ENCODE measurements at regions not wholly inside any gene's neighbourhood (a gene's known extent, or its start where the extent isn't known, plus 50 kb on each side); places are given as distances from the start of the nearest gene placed in this dataset.

- Histone ChIP-seq H3K36me3 (no peaks in the 10 kb centered on the region), H3K4me3 (no peak overlapping the region), H3K27me3 (no peaks in the 10 kb centered on the region), H3K4me1 (no peaks in the 10 kb centered on the region), H3K27ac (no peak overlapping the region), H3K9me3 (no peaks in the 10 kb centered on the region)
- ATAC-seq: no peak
- intact Hi-C loops (cut with DNase I): no loop called here
- WGBS (ENCODE audit: insufficient coverage, low coverage, low lambda C conversion rate, missing lambda C conversion rate): 39% methylated on average over 3 of the region's 3 CpGs
- TF ChIP-seq POLR2A (IDR thresholded peaks at IDR 0.05): no peak
- no peak for TF ChIP-seq CTCF (IDR thresholded peaks at IDR 0.05)
- DNase-seq: no peak
Observed at GRCh38 chrX:121585626-121586025, 538.2 kb downstream of the GLUD2 start.

GRCh38 chrX:121592884-121593283 is 545.5 kb downstream of the GLUD2 start:
- ATAC-seq (no peak), DNase-seq (no peak)
- no peaks in the 10 kb centered on the region for H3K4me1 ChIP-seq
- TF ChIP-seq CTCF (IDR thresholded peaks at IDR 0.05): no peak
- no peak for TF ChIP-seq POLR2A (IDR thresholded peaks at IDR 0.05)
- no peaks in the 10 kb centered on the region for H3K27me3 ChIP-seq
- H3K4me3 ChIP-seq: no peak overlapping the region
- intact Hi-C loops (cut with DNase I): no loop called here
- H3K27ac ChIP-seq: no peak overlapping the region
- WGBS (ENCODE audit: insufficient coverage, low coverage, low lambda C conversion rate, missing lambda C conversion rate): 51% methylated on average over 3 of the region's 3 CpGs
- no peaks in the 10 kb centered on the region for H3K9me3 ChIP-seq
- H3K36me3 ChIP-seq: no peaks in the 10 kb centered on the region

GRCh38 chrX:121598356-121598755 is 550.9 kb downstream of the GLUD2 start:
- ATAC-seq (no peak), DNase-seq (no peak)
- intact Hi-C loops (cut with DNase I): no loop called here
- no peaks in the 10 kb centered on the region for H3K4me1 ChIP-seq
- no peaks in the 10 kb centered on the region for H3K9me3 ChIP-seq
- H3K27ac ChIP-seq: no peak overlapping the region
- 46% methylated on average over 2 of the region's 2 CpGs for whole genome bisulfite sequencing (ENCODE audit: insufficient coverage, low coverage, low lambda C conversion rate, missing lambda C conversion rate)
- H3K4me3 ChIP-seq: no peak overlapping the region
- no peaks in the 10 kb centered on the region for H3K36me3 ChIP-seq
- H3K27me3 ChIP-seq: no peaks in the 10 kb centered on the region
- TF ChIP-seq CTCF (IDR thresholded peaks at IDR 0.05): no peak
- no peak for TF ChIP-seq POLR2A (IDR thresholded peaks at IDR 0.05)

GRCh38 chrX:121635141-121635540 is 587.7 kb downstream of the GLUD2 start:
- intact Hi-C loops (cut with DNase I): no loop called here
- TF ChIP-seq CTCF (IDR thresholded peaks at IDR 0.05): no peak
- no peak for TF ChIP-seq POLR2A (IDR thresholded peaks at IDR 0.05)
- Histone ChIP-seq H3K36me3 (no peaks in the 10 kb centered on the region), H3K9me3 (no peaks in the 10 kb centered on the region), H3K27me3 (no peaks in the 10 kb centered on the region), H3K4me1 (no peaks in the 10 kb centered on the region), H3K4me3 (no peak overlapping the region), H3K27ac (no peak overlapping the region)
- no peak for DNase-seq
- ATAC-seq: no peak
- 77% methylated on average over 2 of the region's 2 CpGs for WGBS (ENCODE audit: insufficient coverage, low coverage, low lambda C conversion rate, missing lambda C conversion rate)

GRCh38 chrX:121639781-121640180 is 592.4 kb downstream of the GLUD2 start:
- Histone ChIP-seq H3K27me3 (no peaks in the 10 kb centered on the region), H3K4me3 (no peak overlapping the region), H3K9me3 (no peaks in the 10 kb centered on the region), H3K36me3 (no peaks in the 10 kb centered on the region), H3K4me1 (no peaks in the 10 kb centered on the region), H3K27ac (no peak overlapping the region)
- no peak for DNase-seq
- TF ChIP-seq POLR2A (IDR thresholded peaks at IDR 0.05) (no peak), CTCF (IDR thresholded peaks at IDR 0.05) (no peak)
- no peak for ATAC-seq
- intact Hi-C loops (cut with DNase I): no loop called here
